ENCODE measurements at regions not wholly inside any gene's neighbourhood (a gene's known extent, or its start where the extent isn't known, plus 50 kb on each side); places are given as distances from the start of the nearest gene placed in this dataset.
"Not testable (repeated sequence)": the region's sequence is repeated elsewhere in the genome, so short reads cannot be mapped to it uniquely, and the experiment has no call there.

DNA sequence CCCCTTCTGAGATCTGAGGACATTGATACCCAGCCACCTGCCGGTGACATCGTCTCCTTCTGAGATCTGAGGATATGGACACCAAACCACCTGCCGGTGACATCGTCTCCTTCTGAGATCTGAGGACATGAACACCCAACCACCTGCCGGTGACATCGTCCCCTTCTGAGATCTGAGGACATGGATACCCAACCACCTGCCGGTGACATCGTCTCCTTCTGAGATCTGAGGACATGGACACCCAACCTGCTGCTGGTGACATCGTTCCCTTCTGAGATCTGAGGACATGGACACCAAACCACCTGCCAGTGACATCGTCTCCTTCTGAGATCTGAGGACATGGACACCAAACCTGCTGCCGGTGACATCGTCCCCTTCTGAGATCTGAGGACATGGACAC lies 396.1 kb upstream of the TNRC6C start:
- not testable (repeated sequence) for DNase-seq

DNA sequence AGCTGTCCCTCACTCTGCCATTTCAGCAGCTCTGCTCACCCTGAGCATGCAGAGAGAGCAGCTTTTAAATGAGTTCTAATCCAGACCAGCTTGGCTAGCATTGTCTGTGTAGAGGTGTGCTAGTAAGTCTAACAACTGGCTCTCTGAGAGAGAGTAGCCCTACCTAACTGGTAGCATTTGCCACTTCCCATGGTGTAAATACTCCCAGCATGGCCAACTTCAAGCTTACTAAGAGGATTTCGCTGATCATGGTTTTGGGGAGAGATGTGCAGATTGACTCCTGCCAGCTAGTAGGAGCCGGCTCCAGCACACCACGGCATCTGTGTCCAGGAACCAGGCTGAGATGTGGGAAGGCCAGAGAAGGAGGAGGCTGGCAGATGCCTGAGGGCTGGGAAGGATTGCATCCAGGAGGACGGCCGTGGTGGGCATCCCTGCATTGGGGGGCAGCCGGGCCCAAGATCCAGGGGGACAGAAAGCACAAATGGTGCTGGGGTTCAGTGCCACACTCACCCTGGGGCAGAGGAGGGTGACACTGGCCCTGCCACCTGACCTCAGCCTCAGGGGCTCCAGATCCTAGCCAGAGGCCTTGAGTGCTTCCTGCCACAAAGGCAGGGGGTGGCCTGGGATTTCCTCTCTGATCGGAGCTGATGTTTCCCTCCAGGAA lies 394.9 kb upstream of the TNRC6C start:
- no peak for DNase-seq

DNA sequence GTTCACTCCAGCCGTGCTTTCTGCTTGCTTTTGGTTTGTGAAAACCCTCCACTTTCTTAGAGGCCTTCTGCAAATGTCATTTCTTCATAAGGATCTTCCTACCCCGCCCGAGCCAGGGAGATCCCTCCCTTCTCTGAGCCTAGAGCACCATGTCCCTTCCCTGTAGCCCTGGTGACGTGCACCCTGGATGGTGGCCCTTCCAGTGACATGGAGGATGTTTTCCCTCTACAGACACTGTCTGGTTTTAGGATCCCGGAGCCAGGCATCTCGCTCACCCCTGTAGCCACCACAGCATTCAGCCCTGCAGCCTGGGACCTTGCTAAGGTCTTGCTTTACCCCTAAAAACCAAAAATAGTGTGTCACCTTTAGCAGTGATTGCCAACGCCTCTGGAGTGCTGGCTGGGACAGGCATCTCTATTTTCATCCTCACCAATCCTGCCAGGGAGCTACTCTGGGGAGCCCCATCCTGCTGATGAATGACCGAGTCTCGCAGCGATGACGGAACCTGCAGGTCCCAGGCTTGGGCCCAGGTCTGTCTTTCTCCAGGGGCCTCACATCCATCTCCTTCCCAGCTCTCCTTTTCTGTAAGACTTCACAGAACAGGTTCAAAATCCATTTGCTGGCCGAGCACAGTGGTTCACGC lies 394.1 kb upstream of the TNRC6C start:
- no peak for DNase-seq

DNA sequence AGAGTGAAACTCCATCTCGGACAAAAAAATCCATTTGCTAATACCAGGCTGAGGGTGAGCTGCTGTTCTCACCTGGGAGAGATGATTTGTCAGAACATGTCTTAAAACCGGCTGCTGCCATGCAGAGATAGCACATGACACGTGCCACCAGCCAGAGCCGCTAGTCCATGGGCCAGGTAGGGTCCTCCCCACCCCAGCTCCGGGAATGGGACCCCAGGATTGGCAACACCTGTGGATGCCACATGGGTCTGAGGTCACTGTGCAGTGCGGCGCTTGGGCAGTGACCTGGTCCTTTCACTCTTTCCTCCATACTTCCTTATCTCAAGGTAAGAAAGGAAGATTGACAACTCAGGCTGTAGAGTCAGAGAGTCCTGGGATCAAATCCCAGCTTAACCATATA lies 393.3 kb upstream of the TNRC6C start:
- no peak for DNase-seq

DNA sequence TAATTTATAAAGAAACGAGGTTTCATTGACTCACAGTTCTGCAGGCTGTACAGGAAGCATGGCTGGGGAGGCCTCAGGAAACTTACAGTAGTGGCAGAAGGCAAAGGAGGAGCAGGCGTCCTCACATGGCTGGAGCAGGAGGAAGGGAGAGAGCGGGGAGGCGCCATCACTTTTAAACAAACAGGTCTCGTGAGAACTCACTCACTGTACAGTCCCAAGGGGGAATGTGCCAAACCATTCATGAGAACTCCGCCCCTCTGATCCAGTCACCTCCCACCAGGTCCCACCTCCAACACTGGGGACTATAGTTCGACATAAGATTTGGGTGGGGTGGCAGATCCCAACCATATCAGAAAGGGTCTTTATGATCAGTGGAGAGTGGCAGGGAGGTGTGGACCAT lies 392.4 kb upstream of the TNRC6C start:
- no peak for DNase-seq

DNA sequence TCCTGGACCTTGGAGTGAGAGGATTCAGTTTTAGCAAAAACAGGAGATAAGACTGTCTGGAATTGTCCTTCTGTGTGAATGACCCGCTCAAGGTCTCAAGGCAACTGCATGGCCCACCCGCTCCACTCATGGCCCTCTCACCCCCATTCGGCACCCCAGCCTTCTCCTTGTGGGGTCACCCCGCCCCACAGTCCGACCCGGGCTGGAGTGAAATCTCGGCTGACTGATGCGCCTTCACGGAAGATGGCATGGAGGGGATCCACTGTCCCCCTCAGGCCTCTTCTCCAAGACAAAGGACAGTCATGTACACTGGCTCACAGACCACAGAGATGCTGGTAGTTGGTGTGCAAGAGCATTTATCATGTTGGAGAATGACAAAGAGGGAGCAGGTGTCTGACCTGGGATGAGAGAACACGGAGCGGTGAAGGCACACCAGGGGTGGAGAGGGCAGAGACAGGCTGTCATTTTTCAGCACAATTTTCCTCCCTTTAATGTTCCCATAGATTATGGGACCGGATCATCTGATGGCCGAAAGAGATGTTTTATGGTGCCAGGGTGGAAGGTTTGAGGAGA lies 391.9 kb upstream of the TNRC6C start:
- no peak for DNase-seq

DNA sequence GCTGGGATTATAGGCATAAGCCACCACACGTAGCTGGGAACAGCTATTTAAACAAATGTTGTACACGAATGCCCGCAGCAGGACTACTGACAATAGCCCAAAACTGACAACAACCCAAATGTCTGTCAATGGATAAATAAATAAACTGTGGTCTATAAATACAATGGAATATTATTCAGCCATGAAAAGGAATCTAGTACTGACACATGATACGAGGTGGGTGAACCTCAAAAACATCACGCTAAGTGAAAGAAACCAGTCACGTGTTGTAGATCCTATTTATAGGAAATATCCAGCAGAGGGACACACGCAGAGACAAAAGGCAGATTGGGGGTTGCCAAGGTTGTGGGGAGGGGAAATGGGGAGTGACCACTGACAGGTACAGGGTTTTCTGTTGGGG lies 390.0 kb upstream of the TNRC6C start:
- no peak for DNase-seq

DNA sequence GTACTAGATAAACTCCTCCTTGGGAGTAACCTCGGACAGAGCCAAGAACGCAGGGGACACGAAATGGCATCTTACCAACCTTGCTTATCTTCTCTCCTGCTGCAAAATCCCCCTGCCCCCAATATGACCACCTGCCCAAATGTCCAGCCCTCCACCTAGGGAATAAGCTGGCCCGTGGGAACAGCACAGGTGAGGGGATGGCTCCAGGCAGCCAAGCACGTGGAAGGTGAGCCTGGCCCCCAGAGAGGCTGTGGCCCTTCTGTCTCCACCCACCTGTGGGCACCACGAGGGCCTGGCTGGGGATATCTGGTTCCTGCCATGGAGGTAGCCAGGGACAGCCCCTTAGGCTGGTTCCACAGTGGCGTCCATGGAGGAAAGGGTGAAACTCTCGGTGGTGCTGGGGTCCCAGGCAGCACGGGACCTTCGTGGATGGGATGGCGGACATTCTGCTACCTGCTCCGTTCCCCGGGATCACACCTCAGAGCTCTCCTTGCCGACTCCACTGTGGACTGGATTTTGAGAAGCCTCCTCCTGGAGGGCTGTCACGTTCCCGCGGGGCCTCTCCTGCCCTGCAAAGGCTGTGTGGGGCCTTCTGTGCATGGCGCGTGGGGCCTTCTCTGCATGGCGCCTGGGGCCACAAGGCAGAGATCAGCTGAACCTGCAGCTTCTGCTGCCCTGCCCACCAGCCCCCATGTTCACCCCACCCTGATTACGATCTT lies 388.5 kb upstream of the TNRC6C start:
- DNase-seq = no peak

DNA sequence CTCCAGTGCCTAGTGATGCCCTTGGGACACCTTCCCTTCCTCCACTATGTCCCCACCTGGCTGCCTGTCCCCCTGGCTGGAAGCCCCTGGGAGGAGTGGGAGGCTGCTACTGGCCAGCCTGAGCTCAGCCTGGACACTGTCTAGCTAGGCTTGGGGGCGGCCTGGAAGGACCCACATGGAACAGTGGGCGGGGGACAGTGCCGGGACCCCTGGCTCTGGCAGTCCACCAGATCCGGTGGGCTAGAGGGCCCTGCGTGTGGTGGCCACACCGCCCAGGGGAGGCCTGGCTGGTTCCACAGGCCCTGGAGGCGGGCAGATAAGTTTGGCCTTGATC lies 388.0 kb upstream of the TNRC6C start:
- DNase-seq = no peak

DNA sequence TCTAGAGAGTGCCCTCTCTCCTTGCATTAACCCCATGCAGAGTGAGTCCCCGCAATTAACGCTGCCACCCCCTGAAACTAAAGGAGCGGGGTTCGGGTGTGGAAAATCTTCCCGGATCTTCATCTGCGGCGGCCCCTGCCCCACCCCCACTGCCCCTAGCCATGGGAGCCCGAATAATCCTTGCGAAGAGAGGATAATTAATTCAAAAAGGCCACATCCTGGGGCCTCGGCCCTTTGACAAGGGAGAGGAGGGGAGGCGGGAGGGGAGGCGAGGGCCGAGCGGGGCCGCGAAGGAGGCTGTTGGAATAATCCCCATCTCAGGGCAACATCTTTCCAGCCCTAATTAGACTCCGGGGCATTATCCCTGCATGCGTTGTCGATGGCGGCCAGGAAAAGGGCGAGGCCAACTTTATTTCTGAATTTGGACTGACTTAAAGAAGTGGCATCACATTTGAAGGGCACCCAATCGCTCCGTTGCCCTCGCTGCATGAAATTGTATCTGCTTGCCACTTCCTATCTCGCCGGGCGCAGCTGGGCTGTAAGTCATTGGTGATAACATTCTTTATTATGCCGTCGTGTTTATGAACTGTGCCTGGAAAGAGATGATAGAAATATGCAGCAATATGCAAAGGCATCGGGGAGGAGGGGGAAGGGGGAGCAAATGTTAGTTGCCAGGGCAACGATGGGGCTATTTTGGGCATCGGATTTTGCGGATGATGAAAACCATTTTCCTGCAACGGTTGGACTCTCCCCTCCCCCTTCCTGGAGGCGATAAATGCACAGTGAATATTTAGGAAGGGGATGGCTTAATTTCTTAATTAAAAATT lies 387.1 kb upstream of the TNRC6C start:
- no peak for DNase-seq

DNA sequence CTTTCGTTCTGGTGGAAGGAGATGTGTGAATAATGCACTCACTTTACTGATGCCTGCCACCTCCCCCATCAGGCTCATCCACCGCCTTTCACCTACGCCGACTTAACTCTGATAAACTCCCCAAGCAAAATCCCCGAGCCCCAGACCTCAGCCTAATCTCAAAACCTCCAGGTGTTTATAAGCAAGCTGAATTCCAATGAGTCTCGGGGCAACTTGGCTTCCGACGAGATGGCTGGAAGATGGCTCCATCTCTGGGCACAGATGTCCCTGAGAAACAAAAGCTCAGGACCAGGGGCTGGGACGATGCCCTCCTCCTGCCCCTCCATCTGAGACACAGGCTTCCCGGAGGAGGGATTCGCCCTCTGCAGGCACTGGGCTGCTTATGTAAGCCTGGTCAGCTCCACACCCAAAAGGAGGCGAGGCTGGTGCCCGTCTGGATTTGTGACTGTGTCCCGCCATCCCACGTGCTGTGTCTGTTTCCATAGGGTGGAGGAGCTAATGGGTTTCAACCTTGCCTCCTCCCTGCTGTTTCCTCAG lies 386.4 kb upstream of the TNRC6C start:
- DNase-seq = no peak

DNA sequence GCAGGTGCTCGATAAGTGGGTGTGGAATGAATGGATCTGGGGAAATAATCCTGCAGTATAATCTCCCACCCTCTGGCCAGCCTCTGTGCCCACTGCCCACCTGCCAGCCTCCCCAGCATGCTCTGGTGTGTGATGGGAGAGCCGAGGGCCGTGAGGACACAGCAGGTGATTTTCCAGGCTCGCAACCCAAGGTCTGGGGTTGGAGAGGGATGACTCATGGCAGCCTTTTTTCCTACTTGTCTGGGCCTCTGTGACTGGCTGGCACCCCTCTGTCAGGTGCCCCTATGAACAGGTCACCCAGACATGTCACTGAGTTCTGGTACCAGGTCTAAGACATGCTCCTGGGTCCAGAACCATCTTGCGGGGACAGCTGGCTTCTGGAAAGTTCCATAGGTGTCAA lies 385.7 kb upstream of the TNRC6C start:
- DNase-seq = no peak

DNA sequence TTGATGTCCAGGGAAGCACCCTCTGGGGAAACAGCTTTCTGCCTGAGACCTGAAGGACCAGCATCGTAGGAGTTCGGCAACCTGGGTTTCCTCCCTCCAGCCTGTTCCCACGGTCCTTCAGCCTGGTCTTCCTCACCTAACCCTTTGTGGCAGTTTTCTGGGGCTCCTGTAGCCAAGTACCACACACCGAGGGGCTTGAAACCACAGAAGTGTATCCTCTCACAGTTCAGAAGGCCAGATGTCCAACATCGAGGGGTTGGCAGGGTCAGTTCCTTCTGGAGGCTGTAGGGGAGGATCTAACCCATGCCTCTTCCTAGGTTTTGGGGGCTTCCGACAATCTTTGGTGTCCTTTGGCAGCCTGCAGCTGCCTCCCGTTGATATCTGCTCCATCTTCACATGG lies 381.0 kb upstream of the TNRC6C start:
- no peak for DNase-seq

DNA sequence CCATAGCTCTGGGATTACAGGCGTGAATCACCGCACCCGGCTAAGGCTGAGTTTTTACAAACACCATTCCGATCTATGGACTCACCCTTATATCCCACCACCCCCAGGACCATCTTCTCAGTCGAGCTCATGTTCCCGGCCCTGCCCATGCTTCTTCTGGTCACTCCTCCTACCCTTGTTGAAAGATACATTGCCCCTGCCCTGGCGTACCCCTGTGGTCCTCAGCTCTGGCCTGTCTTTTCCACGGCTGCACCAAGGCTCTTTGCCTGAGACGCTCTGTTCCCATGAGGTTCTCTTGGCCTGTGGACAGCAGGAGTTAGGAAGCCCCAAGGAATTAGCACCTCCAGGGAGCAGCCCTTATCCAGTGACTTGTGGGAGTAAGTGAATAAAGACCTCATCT lies 379.4 kb upstream of the TNRC6C start:
- no peak for DNase-seq

DNA sequence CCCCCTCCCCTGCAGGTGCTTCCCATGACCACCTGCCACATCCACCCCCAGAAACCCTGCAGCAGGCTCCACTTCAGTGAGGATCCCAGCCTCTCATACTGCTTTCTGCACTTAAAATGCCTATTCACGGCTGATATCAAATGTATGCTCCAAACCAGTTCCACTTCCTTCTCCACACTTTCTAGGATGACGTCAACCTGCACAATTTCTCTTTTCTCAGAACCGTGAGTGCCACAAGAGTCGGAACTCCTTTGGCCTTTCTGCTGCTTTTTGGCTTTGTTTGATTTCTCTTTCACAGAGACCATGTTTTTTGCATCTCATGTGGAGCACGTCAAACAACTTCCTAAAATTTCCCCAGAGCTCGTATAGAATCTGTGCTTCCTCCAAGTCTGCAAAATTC lies 378.8 kb upstream of the TNRC6C start:
- no peak for DNase-seq

DNA sequence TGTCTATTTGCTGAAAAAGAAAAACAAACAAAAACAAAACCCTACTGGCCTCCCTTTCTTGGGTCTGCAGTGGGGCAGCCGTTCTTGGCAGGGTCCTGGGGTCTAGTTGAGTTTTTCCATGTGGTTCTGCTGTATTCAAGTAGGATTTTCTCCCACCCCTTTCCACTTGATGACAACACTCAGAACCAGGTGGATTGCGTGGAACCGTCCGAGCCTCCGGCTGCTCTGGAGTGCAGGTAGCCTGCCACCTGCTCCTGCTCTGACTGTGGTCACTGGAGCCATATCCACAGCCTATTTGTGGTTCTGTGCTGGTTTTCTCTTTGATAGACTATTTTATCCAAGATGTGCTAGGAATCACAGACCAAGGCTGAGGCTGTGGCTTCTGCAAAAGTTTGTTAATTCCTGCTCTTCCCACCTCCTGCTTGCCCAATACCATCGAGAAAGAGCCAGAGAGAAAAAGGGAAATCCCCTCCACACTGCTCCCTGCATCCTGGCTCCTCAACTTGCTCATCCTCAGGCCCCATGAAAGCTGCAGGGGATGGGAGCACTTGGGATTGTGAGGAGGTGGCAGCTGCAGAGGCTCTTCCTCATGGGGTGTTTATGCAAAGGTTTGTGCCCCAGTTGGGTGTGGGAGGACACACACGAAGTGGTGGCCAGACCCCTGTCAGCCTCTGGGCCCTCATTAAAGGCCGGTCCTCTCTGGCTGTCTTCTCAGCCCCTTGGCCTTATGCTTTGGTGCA lies 377.8 kb upstream of the TNRC6C start:
- no peak for DNase-seq

DNA sequence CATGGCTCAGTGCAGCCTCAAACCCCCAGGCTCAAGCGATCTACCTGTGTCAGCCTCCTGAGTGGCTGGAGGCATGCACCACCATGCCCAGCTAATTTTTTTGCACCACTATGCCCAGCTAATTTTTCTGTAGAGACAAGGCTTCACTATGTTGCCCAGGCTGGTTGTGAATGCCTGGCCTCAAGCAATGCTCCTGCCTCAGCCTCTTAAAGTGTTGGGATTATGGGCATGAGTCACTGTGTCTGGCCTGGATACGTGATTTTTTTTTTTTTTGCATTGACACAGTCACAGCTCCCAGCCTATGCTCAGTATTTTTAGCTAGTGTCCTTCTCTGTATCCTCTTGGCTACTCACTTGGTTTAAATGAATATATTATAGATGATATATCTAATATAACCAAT lies 377.0 kb upstream of the TNRC6C start:
- DNase-seq = no peak

DNA sequence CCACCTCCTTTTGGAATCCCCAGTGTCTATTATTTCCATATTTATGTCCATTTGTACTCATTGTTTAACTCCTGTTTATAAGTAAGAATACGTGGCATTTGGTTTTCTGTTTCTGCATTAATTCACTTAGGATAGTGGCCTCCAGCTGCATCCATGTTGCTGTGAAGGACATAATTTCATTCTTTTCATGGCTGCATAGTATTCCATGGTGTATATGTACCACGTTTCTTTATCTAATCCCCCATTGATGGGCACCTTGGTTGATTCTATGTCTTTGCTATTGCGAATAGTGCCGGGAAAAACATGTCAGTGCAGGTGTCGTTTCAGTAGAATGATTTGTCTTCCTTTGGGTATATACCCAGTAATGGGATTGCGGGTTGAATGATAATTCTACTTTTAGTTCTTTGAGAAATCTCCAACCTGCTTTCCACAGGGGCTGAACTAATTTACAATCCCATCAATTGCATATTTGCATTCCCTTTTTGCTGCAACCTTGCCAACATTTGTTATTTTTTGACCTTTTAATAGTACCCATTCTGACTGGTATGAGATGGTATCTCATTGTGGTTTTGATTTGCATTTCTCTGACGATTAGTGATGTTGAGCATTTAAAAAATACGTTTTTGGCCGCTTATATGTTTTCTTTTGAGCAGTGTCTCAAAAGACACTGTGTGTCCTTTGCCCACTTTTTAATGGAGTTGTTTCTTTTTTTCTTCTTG lies 373.2 kb upstream of the TNRC6C start:
- DNase-seq = no peak

DNA sequence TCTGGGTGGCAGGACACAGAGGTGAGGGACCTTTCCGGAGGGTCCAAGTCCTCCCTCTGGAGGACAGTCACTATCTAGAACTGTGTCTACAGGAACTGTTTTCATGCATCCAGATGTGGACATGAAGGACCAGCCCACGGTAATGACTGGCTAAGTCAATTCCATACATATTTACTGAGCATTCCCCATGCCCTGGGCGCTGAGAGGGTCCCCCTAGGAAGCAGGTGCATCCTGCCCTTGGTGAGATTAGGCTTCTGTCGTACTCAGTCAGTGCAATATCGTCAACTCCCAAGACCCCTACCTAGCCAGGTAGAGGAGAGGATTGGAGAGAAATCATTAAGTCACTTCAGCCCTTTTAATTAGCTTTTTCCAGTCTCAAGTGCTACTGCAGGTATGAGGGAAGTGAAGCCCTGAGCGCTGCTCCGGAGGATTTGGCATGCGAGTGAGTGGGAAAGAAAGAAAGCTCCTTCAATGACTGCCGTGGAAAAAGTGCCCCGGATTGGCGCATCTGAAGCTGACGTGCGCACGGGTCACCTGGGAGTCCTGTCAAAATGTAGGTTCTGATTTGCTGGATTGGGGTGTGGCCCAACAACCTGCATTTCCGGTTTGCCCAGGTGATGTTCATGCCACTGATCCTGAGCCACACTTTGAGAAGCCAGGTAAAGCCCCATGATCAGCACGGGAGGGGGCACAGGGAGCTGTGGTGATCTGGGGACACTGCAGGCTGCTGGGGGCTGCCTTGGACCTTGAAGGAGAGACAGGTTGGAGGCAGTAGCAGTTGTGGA lies 367.4 kb upstream of the TNRC6C start:
- DNase-seq = no peak

DNA sequence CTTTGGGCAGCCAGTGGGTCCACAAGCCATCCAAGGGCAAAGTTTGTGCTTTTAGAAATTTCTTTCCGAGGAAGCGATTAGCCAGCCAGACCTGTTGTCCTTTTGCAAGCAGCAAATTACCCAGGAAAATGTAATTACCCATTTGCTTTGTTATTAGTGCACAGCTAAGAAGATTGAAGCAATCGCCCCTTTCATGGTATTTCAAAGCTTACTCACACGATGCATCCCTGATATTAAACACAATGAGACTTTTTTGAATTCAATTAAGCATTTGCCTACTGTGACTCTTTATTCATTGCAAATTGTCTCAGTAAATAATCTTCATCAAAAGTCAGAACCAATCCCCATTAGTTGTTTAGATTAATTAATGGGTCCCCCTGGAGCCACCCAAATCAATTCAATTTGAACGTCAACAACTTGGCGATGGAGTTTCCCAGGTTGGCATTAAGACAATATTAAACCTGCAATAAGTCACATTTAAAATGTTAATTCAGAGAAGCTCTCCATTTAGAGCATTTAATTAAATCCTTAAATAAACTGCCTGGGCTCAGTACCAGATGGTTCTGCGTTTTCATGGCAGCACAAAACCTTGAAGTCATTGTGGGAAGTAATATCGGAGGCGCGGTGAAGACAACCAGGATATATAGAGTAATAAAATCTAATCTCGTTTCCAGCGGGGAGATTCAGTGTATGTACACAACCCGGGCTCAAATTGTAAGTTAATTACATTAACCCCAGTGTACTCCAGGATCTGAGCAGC lies 366.2 kb upstream of the TNRC6C start:
- no peak for DNase-seq

All from stimulated activated CD4-positive, alpha-beta T cell treated with anti-CD3 and anti-CD28 coated beads, Interleukin-4, amount 100 ng/mL, for 24 hours (primary cell).